ENCODE measurements at regions not wholly inside any gene's neighbourhood (a gene's known extent, or its start where the extent isn't known, plus 50 kb on each side); places are given as distances from the start of the nearest gene placed in this dataset.
"Not testable (repeated sequence)": the region's sequence is repeated elsewhere in the genome, so short reads cannot be mapped to it uniquely, and the experiment has no call there.

DNA sequence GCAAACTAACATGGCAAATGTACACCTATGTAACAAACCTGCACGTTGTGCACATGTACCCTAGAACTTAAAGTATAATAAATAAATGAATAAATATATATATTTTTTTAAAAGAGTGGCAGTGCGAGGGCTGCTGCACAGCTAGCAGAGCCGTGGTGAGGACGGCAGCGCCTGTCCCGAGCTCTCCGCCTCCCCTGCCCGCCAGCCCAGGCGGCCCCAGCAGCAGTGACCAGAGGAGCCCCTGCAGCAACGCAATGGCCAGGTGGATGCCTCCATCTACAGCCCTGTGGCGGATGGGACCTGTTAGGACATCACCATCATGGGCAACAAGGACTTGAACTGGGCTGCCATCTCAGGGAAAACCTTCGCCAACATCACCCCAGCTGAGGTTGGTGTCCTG, 351.9 kb downstream of the FAM72C start:
- no peak for DNase-seq (ENCODE audit: low read depth in 2 of 2)

DNA sequence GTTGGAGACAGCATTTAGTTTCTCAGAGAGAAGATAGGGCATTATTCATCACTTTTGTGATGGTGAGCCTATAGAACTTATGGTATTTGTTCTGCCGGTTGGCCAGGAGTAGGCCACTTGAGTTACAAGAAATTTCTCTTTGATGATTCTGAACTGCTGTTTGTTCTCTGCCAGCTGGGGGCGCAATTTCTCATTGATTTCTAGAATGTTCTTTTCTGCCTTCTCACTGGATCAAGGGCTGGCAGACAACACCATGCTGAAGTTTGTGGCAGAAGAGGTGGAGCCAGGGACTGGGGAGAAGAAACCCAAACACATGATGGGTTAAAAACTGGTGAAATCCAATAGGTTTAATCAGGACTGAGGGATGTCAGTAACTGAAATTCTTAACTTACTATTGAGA, 360.6 kb downstream of the FAM72C start:
- DNase-seq (ENCODE audit: low read depth in 2 of 2) = peak; percentile 19 to 24

GRCh38 chr1:143610196-143610595, 361.6 kb downstream of the FAM72C start:
- no peak for DNase-seq (ENCODE audit: low read depth in 2 of 2)

DNA sequence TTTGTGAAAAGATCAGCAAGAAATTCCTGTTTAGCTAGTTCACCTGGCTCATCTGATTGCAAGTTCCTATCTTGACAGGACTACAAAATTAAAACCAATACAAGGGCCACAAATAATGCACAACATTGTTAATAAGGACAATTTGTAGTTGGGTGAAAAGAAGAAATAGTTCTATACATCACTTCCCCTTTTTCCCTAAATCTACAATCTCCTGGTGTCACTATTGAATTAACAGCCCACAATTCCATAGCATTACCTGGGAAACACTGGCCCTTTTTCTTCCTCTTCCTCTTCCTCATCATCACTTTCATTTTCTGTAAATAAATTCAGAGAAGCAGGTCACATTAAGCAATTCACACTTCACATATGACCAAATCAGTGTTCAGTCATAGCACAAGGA, 366.9 kb downstream of the FAM72C start:
- DNase-seq (ENCODE audit: low read depth in 2 of 2) = no peak

DNA sequence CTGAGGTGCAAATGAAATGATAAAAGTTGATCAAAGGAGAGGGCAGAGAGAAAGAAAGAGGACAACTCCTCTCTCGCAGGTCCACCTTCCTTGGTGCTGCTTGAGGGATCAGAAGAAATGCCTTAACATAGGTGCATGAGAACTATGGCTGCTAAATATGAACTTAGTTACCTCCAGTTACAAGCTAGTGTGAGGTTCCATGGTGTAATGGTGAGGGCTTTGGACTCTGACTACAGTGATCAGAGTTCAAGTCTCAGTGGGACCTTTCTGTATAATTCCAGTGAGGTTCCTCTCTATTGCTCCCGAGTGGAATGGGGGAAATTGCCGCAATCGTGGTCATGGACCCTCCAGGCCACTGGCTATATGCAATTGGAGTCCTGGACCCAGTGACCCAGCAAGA, 387.3 kb downstream of the FAM72C start:
- no peak for DNase-seq (ENCODE audit: low read depth in 2 of 2)

- DNase-seq (ENCODE audit: low read depth in 2 of 2) = no peak
Observed at GRCh38 chr1:143574891-143575520, 396.8 kb downstream of the FAM72C start.

GRCh38 chr1:143572661-143573060, 399.1 kb downstream of the FAM72C start:
- DNase-seq (ENCODE audit: low read depth in 2 of 2) = not testable (repeated sequence)

DNA sequence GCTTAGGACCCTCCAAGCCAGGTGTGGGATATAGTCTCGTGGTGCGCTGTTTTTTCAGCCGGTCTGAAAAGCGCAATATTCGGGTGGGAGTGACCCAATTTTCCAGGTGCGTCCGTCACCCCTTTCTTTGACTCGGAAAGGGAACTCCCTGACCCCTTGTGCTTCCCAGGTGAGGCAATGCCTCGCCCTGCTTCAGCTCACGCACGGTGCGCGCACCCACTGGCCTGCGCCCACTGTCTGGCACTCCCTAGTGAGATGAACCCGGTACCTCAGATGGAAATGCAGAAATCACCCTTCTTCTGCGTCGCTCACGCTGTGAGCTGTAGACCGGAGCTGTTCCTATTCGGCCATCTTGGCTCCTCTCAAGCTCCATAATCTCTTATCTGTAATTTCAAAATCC, 408.0 kb downstream of the FAM72C start:
- not testable (repeated sequence) for DNase-seq (ENCODE audit: low read depth in 2 of 2)

- DNase-seq (ENCODE audit: low read depth in 2 of 2) = no peak
Observed at GRCh38 chr1:143553627-143554026, 418.2 kb downstream of the FAM72C start.

DNA sequence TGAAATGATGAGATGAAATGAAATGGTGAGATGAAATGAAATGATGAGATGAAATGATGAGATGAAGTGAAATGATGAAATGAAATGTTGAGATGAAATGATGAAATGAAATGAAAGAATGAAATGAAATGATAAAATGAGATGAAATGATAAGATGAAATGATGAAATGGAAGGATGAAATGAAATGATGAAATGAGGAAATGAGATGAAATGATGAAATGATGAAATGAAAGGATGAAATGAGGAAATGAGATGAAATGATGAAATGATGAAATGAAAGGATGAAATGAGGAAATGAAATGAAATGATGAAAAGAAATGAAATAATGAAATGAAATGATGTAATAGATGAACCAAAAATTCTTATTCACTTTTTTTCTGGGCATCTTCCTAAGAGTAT, 467.1 kb downstream of the FAM72C start:
- DNase-seq (ENCODE audit: low read depth in 2 of 2) = not testable (repeated sequence)

DNA sequence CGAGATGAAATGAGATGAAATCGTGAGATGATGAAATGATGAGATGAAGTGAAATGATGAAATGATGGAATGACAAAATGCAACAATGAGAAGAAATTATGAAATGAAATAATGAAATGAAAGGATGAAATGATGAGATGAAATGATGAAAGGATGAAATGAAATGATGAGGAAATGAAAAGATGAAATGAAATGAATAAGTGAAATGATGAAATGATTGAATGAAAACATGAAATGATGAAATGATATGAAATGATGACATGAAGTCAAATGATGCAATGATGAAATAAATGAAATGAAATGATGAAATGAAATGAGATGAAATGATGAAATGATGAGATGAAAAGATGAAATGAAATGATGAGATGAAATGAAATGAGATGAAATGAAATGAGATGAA, 467.7 kb downstream of the FAM72C start:
- DNase-seq (ENCODE audit: low read depth in 2 of 2) = not testable (repeated sequence)

DNA sequence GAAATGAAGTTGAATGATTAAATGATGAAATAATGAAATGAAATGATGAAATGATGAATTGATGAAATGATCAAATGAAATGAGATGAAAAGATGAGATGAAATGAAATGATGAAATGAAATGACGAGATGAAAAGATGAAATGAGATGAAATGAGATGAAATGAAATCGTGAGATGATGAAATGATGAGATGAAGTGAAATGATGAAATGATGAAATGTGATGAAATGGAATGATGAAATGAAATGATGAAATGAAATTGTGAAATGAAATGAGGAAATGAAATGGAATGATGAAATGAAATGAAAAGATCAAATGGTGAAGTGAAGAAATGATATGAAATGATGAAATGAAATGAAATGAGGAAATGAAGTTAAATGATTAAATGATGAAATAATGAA, 468.7 kb downstream of the FAM72C start:
- DNase-seq (ENCODE audit: low read depth in 2 of 2) = not testable (repeated sequence)

DNA sequence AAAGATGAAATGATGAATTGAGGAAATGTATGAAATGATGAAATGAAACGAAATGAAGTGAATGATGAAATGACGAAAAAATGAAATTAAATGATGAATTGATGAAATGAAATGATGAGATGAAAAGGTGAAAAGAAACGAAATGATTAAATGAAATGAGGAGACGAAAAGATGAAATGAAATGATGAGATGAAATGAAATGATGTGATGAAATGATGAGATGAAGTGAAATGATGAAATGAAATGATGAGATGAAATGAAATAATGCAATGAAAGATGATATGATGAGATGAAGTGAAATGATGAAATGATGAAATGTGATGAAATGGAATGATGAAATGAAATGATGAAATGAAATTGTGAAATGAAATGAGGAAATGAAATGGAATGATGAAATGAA, 469.7 kb downstream of the FAM72C start:
- not testable (repeated sequence) for DNase-seq (ENCODE audit: low read depth in 2 of 2)

DNA sequence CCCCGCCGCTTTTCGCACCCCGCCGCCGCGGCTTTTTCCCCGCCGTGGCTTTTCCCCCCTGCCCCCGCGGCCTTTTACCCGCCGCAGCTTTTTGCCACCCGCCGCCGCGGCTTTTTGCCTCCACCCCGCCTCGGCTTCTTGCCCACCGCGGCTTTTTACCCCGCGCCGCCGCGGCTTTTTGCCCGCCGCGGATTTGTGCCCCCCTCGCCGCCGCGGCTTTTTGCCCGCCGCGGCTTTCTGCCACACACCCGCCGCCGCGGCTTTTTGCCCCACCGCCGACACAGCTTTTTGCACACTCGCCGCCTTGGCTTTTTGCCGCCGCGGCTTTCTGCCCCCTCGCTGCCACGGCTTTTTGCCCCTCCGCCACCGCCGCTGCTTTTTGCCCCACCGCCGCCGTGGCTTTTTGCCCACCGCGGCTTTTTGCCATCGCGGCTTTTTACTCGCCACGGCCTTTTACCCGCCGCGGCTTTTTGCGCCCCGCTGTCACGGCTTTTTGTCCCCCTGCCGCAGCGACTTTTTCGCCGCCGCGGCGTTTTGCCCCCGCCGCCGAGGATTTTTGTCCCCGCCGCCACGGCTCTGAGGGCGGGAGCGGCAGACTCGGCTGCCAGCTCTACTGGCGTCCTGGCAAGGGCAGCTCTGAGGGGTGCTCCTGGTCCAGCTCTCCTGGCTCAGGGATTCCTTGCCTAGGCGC, 473.6 kb downstream of the FAM72C start:
- not testable (repeated sequence) for DNase-seq (ENCODE audit: low read depth in 2 of 2)

DNA sequence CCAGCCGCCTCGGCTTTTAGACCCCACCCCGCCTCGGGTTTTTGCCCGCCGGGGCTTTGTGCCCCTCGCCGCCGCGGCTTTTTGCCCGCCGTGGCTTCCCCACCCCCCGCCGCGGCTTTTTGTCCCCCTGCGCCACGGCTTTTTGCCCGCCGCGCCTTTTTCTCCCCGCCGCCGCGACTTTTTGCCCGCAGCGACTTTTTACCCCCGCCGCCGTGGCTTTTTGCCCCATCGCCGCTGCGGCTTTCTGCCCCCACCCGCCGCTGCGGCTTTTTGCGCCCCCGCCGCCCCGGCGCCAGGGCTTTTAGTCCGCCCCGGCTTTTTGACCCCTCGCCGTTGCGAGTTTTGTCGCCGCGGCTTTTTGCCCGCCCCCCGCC, 474.4 kb downstream of the FAM72C start:
- no peak for DNase-seq (ENCODE audit: low read depth in 2 of 2)

GRCh38 chr1:143496526-143497373, 475.0 kb downstream of the FAM72C start:
- not testable (repeated sequence) for DNase-seq (ENCODE audit: low read depth in 2 of 2)

Measured in lung microvascular endothelial cell (primary cell).